Breast epithelium (tissue), 3 donors: ENCODE measurements at regions not wholly inside any gene's neighbourhood (a gene's known extent, or its start where the extent isn't known, plus 50 kb on each side); places are given as distances from the start of the nearest gene placed in this dataset.

Source experiments
- POLR2A ChIP-seq: fragments of 450-650 bp; IDR thresholded peaks from one replicate; pipeline ENCODE4 v1.6.1; 2016; ENCODE audit warnings: antibody characterized with exemption, mild to moderate bottlenecking, moderate library complexity
- POLR2AphosphoS5 ChIP-seq, 3 donors: sonication (generic); formaldehyde crosslinking; IDR thresholded peaks; one replicate each; pipeline ENCODE4 v1.6.1; 2017; ENCODE audit warnings: antibody characterized with exemption in 3 of 3

- TF ChIP-seq POLR2A (no peak), POLR2AphosphoS5 (IDR thresholded peaks at IDR 0.05) (no peak)
Observed at GRCh38 chr13:55573565-55573964, 1567.2 kb upstream of the PRR20A start.
